Spinal cord (tissue), 9 donors: ENCODE measurements at regions not wholly inside any gene's neighbourhood (a gene's known extent, or its start where the extent isn't known, plus 50 kb on each side); places are given as distances from the start of the nearest gene placed in this dataset.
"Not testable (repeated sequence)": the region's sequence is repeated elsewhere in the genome, so short reads cannot be mapped to it uniquely, and the experiment has no call there.

Source experiments
- DNase-seq, 6 donors: peaks; one replicate each; pipeline versions ENCODE4 v3.0.0 to v3.0.0-alpha.2; 2013 to 2015; ENCODE audit warnings: low spot score in 6 of 6, low read depth in 4 of 6
- H3K27ac ChIP-seq: one replicate; pipeline ENCODE4 v1.5.1; 2013; ENCODE audit warnings: low read depth, low read length, control low read depth
- H3K27me3 ChIP-seq: one replicate; pipeline ENCODE4 v1.6.1; 2013; ENCODE audit warnings: low read length; ENCODE audit not compliant: control insufficient read depth, insufficient read depth
- H3K36me3 ChIP-seq: one replicate; pipeline ENCODE4 v1.6.1; 2013; ENCODE audit warnings: low read length; ENCODE audit not compliant: control insufficient read depth, insufficient read depth
- H3K4me1 ChIP-seq: one replicate; pipeline ENCODE4 v1.6.1; 2013; ENCODE audit warnings: low read length; ENCODE audit not compliant: control insufficient read depth, insufficient read depth
- H3K4me3 ChIP-seq: one replicate; pipeline ENCODE4 v1.5.1; 2013; ENCODE audit warnings: low read depth, low read length, control low read depth
- H3K9me3 ChIP-seq: one replicate; pipeline ENCODE4 v1.6.1; 2013; ENCODE audit warnings: low read length; ENCODE audit not compliant: control insufficient read depth, insufficient read depth
- WGBS: methylation state at CpG from one replicate; pipeline ENCODE4 v1.1.5; 2013; ENCODE audit warnings: missing lambda C conversion rate; ENCODE audit not compliant: insufficient coverage; 5-methylcytosine and 5-hydroxymethylcytosine counted together
- donor health status: healthy.

DNA sequence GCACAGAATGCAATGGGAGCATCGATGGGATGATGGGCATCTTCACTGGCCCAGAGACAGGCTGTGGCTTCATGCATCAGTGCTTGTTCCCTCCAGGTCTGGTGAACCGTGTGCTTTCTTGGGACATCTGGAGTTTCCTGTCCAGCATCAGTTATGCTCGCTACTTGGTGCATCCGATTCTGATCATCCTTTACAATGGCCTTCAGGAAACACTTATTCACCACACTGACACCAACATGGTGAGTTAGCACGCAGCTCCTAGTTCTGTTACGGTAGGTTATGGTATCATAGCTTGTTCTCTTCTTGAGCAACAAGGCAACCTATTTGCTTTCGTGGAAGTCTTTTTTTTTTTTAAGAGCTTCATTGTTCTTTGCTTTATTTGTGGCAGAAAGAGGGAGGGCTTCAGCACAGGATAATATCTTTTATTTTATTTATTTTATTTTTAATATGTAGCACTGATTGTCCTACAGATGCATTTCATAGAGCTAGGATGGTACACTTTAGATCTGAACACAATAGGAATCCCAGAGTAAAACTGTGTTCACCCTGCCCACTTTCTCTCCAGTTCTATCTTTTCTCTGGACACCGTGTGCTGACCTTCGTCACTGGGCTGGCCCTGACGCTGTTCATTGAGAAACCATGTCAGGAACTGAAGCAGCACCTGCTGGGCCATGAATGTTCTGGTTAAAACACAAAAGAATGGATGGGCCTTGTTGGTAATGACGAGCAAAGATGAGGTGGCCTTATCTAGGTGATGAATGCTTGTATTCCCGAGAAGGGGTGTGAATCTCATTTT lies 71.2 kb upstream of the SEC11C start:
- Histone ChIP-seq H3K4me3 (no peak overlapping the region), H3K36me3 (no peaks in the 10 kb centered on the region), H3K27me3 (no peaks in the 10 kb centered on the region), H3K4me1 (peaks cover 4% of the 10 kb centered on the region), H3K9me3 (no peaks in the 10 kb centered on the region), H3K27ac (no peak overlapping the region)
- WGBS: 73% methylated on average over 7 of the region's 12 CpGs
- DNase-seq: no peak

DNA sequence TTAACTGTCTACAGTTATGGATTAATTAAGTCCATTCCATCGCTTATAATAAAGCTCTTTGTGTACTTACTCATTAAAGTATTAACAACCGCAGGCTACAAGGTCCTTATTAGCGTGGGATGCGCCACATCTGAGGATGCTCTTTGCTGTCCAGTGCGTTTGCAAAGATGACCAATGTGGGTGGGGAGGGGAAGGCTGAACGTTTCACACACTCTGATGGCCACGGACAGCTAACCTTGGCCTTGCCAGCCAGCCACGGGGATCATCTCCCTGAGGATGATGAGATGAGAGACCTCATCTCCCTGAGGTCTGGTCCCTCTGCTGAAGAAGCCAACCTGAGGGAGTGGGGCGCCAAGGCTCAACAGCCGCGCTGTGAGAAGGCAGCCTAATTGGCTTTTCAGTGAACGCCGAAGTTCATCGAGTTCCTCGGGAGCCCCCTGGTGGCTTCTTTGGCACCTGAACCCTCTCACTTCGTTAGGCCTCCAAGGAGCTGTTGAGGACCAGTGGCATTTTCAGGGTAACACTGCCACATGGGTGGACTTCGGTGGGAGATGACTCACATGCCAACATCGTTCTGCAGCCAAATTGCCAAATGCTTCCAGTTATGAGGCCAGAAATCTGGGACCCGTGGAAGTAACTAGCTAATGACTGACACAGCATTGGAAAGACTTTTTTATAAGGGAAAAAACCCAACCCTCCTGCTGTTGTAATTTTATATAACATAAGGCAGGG lies 69.3 kb upstream of the SEC11C start:
- no peaks in the 10 kb centered on the region for H3K36me3 ChIP-seq
- WGBS: 24% methylated on average over 14 of the region's 19 CpGs
- H3K27ac ChIP-seq: no peak overlapping the region

DNA sequence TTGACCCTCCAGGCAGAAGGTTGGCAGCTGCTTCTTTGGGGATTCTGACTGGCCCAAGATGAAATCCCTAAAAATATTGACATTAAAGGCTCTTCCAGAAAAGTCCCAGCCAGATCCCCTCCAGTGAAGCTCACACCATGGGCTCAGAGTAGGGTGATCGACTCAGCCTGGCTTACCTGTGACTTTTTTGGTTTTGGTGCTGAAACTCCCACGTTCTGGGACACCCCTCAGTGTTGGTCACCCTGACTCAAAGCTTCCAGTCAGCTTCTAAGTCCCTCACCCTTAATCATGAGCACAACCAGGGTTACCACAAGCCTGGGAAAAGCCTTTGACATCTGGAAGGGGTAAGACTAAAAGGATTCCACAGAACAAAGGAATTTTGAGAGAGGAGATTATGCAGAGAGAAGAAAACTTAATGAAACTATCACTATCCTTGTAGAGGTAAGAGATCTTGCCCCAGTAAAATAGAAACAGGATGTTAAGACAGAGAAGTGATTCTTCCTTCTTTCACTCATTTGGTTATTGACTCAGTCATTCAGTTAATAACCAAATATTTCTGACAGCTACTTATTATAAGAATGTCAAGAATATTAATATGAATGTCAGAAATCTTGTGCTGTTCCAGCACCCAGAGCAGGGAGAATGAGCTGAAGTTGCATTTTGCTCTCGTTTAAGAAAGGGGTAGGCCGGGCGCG lies 66.8 kb upstream of the SEC11C start:
- no peaks in the 10 kb centered on the region for H3K27me3 ChIP-seq
- H3K36me3 ChIP-seq: no peaks in the 10 kb centered on the region
- H3K4me1 ChIP-seq: peaks cover 4% of the 10 kb centered on the region
- no peaks in the 10 kb centered on the region for H3K9me3 ChIP-seq
- no peak overlapping the region for H3K27ac ChIP-seq
- no peak for DNase-seq
- WGBS: 100% methylated on average over 2 of the region's 6 CpGs
- H3K4me3 ChIP-seq: no peak overlapping the region

More for the DNA sequence above, 69.3 kb upstream of the SEC11C start:
- no peak overlapping the region for H3K4me3 ChIP-seq
- H3K9me3 ChIP-seq: no peaks in the 10 kb centered on the region
- DNase-seq: peak in 5 of 6 donors; percentile 76 to 96 (median 82)
- H3K4me1 ChIP-seq: peaks cover 4% of the 10 kb centered on the region
- H3K27me3 ChIP-seq: no peaks in the 10 kb centered on the region

DNA sequence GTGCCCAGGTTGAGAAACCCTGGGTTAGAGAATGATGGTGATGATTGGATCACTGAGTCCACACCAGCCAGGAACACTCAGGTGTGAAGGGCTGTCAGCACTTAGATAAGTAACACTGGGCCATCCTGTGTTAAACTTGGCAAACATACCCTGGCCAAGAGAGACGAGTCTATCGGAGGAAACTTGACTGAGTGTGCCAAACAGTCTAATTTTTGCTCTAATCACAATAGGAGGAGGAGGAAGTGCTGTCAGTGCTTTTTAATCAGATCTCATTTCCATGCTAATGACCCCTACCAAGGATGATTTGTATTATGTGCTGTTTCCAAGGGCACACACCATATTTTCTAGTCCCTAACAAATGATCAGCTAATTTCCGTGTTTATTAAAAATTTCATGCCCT lies 63.8 kb upstream of the SEC11C start:
- no peaks in the 10 kb centered on the region for H3K4me1 ChIP-seq
- H3K27ac ChIP-seq: no peak overlapping the region
- no peaks in the 10 kb centered on the region for H3K27me3 ChIP-seq
- no peak overlapping the region for H3K4me3 ChIP-seq
- no peaks in the 10 kb centered on the region for H3K9me3 ChIP-seq
- H3K36me3 ChIP-seq: no peaks in the 10 kb centered on the region
- peak in 2 of 6 donors; percentile 20 to 24 for DNase-seq
- no CpG with 5 or more reads among the region's 3 CpGs for WGBS

DNA sequence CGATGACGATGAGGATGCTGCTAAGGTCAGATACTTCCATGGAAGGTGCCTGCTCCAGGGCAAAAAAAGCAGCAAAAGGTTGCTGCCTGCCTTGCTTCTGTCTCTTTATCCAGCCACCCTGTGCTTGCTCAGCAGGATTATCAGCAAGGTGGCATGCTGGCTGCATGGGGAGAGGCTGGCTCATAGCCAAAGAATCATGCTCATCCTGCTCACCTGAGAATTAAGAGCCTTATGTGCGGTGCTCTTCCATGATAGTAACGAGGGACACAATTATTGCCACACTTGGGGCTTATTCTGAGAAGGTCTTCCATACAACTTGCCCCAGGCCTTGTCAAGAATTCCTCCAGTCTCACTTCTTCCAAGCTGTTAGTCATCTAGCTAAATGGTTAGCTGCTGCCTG lies 60.4 kb upstream of the SEC11C start:
- Histone ChIP-seq H3K36me3 (no peaks in the 10 kb centered on the region), H3K4me1 (peaks cover 4% of the 10 kb centered on the region), H3K4me3 (no peak overlapping the region), H3K27me3 (no peaks in the 10 kb centered on the region), H3K9me3 (no peaks in the 10 kb centered on the region), H3K27ac (no peak overlapping the region)
- 87% methylated on average over 4 of the region's 4 CpGs for WGBS
- DNase-seq: peak in 1 of 6 donors; percentile 28

DNA sequence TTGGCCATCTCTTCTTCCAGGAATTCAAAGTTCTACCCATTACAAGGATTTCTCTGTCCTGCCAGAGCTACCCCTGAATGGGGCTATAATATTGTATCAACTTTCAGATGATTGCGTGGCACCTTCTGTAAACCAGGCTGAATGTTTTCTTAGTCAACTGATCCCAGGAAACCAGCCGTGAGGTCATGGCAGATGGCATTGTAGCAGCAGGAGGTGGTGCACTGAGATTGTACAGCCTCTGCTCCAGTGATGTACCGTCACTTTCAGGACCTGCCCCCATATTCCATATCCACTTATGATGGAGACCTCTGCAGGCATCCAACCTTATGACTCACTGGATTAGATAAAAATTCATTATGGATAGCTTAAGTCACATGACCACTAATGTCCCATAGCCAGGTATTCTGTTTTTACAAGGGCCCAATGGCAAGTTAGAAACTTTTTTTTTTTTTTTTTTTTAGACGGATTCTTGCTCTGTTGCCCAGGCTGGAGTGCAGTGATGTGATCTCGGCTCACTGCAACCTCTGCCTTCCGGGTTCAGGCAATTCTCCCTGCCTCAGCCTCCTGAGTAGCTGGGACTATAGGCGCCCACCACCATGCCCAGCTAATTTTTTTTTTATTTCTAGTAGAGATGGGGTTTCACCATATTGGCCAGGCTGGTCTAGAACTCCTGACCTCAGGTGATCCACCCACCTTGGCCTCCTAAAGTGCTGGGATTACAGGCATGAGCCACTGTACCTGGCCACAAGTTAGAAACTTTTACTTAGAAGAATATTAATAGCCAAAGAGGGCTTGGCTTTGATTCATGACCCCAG lies 59.8 kb upstream of the SEC11C start:
- not testable (repeated sequence) for H3K4me3 ChIP-seq, H3K4me1 ChIP-seq, H3K27me3 ChIP-seq, H3K27ac ChIP-seq, H3K9me3 ChIP-seq, H3K36me3 ChIP-seq, DNase-seq
- 88% methylated on average over 2 of the region's 7 CpGs for WGBS

DNA sequence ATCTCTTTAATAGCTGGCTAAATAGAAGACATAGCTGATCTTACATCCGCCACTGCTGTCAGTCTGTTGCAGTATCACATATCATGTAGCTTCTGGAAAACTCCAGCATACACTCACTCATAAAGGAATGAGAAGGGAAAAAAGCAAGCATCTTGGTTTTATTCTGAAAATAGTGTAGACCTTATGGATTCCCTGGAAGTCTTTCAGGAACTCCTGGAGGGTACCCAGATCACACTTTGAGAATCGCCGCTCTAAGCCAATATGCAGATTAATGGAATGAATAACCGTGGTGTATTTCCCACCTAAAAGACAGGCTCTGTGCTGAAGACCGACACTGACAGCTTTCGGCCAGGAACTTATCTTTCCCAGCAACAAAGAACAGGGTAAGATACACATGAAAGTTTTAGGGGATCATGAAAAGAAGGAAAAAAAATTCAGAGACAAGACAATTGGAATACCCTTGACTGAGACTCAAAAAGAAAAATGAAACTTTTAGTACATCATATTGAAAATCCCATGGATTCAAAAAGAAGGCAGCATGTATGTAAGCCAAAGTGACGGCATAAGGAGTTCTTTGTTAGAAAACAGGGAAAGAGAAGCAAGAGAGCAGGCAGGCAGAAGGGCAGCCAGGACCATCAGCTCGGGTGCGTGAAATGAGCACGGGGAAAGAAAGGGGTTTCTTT lies 56.4 kb upstream of the SEC11C start:
- Histone ChIP-seq H3K27ac (peak overlapping the region; percentile 10), H3K4me1 (peaks cover 12% of the 10 kb centered on the region), H3K4me3 (peak overlapping the region; percentile 9), H3K9me3 (no peaks in the 10 kb centered on the region), H3K27me3 (no peaks in the 10 kb centered on the region), H3K36me3 (no peaks in the 10 kb centered on the region)
- 37% methylated on average over 5 of the region's 10 CpGs for WGBS
- peak in 4 of 6 donors; percentile 12 to 93 (median 34) for DNase-seq

DNA sequence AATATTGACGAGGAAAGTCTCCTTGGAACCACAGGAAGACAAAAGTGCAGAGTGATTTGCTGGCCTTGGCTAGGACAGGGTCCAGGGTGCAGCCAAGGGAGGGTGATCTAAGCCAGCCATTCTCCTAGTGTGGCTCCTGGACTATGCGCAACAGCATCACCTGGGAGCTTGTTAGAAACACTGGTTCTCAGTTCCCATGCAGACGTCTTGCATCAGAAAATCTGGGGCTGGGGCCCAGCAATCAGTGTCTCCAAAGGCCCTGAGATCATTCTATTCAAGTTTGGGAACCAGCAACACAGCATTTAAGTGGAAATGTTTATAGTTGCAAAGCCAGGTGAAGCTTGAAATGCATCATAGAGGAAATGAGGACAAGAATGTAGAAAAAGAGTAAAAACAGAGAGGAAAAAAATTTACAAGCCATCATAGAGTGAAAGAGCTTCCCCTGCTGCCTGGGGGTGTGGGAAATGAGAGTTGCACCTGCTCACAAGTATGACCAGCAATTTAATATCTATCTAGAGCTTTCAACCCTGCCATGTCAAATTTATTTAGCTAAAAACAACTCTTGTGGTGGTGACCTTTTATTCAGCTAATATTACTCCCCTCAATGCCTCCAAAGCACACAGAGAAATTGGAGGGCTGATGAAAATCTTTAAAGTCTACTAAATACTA lies 54.4 kb upstream of the SEC11C start:
- whole genome bisulfite sequencing: 76% methylated on average over 3 of the region's 3 CpGs
- DNase-seq: no peak
- Histone ChIP-seq H3K27me3 (no peaks in the 10 kb centered on the region), H3K27ac (no peak overlapping the region), H3K4me3 (no peak overlapping the region), H3K9me3 (no peaks in the 10 kb centered on the region), H3K4me1 (peaks cover 12% of the 10 kb centered on the region), H3K36me3 (no peaks in the 10 kb centered on the region)
